ENCODE measurements at regions not wholly inside any gene's neighbourhood (a gene's known extent, or its start where the extent isn't known, plus 50 kb on each side); places are given as distances from the start of the nearest gene placed in this dataset.

- no peak for DNase-seq
These were observed 668.4 kb upstream of the CDH9 start for GRCh38 chr5:27706832-27707231.

- no peak for DNase-seq
These were observed 667.3 kb upstream of the CDH9 start for GRCh38 chr5:27705661-27706060.

GRCh38 chr5:27701931-27702903 lies 663.8 kb upstream of the CDH9 start:
- DNase-seq: no peak

GRCh38 chr5:27700526-27700925 lies 662.1 kb upstream of the CDH9 start:
- DNase-seq: no peak

GRCh38 chr5:27682600-27682999 lies 644.2 kb upstream of the CDH9 start:
- DNase-seq: no peak

GRCh38 chr5:27652505-27652904 lies 614.1 kb upstream of the CDH9 start:
- DNase-seq: no peak

- no peak for DNase-seq
These were observed 600.7 kb upstream of the CDH9 start for GRCh38 chr5:27639005-27639612.

GRCh38 chr5:27619982-27620381 lies 581.6 kb upstream of the CDH9 start:
- DNase-seq: no peak

GRCh38 chr5:27612161-27612560 lies 573.8 kb upstream of the CDH9 start:
- no peak for DNase-seq

GRCh38 chr5:27608992-27609391 lies 570.6 kb upstream of the CDH9 start:
- DNase-seq: no peak

GRCh38 chr5:27598576-27598975 lies 560.2 kb upstream of the CDH9 start:
- DNase-seq: no peak

GRCh38 chr5:27594141-27594540 lies 555.8 kb upstream of the CDH9 start:
- no peak for DNase-seq

- DNase-seq: no peak
These were observed 553.8 kb upstream of the CDH9 start for GRCh38 chr5:27592231-27592630.

GRCh38 chr5:27590503-27590902 lies 552.1 kb upstream of the CDH9 start:
- no peak for DNase-seq

GRCh38 chr5:27578279-27578678 lies 539.9 kb upstream of the CDH9 start:
- no peak for DNase-seq

- DNase-seq: no peak
These were observed 533.3 kb upstream of the CDH9 start for GRCh38 chr5:27571681-27572080.

- no peak for DNase-seq
These were observed 530.4 kb upstream of the CDH9 start for GRCh38 chr5:27568811-27569210.

- no peak for DNase-seq
These were observed 523.0 kb upstream of the CDH9 start for GRCh38 chr5:27561408-27561807.

GRCh38 chr5:27548484-27548883 lies 510.1 kb upstream of the CDH9 start:
- no peak for DNase-seq

- DNase-seq: no peak
These were observed 496.7 kb upstream of the CDH9 start for GRCh38 chr5:27535031-27535557.

- DNase-seq: no peak
These were observed 493.9 kb upstream of the CDH9 start for GRCh38 chr5:27532305-27532704.

- DNase-seq: no peak
These were observed 486.1 kb upstream of the CDH9 start for GRCh38 chr5:27524515-27524914.

GRCh38 chr5:27523629-27524028 lies 485.2 kb upstream of the CDH9 start:
- DNase-seq: no peak

GRCh38 chr5:27516437-27516836 lies 478.1 kb upstream of the CDH9 start:
- DNase-seq: peak in 3 of 4 experiments; percentile 27 to 34 (median 28)
